22Rv1 (cell line): ENCODE measurements at regions not wholly inside any gene's neighbourhood (a gene's known extent, or its start where the extent isn't known, plus 50 kb on each side); places are given as distances from the start of the nearest gene placed in this dataset.

Experiments used
- CTCF ChIP-seq: fragments of 450-650 bp; IDR thresholded peaks from 2 replicates; pipeline ENCODE4 v1.5.1; 2017; ENCODE audit warnings: mild to moderate bottlenecking
- ZFX ChIP-seq: fragments of 450-650 bp; IDR thresholded peaks from 2 replicates; pipeline ENCODE4 v1.6.1; 2017; ENCODE audit warnings: antibody characterized with exemption, borderline replicate concordance

GRCh38 chr3:43885908-43886618, 195.3 kb downstream of the ABHD5 start:
- TF ChIP-seq CTCF (no peak), ZFX (no peak)
